GM12873 (cell line): ENCODE measurements at regions not wholly inside any gene's neighbourhood (a gene's known extent, or its start where the extent isn't known, plus 50 kb on each side); places are given as distances from the start of the nearest gene placed in this dataset.

Source experiments
- CTCF ChIP-seq: IDR thresholded peaks from 2 replicates; pipeline ENCODE4 v1.5.1; 2012; ENCODE audit warnings: low read depth, mild to moderate bottlenecking, moderate library complexity, low read length, control low read depth; ENCODE audit not compliant: insufficient read depth; ENCODE audit errors: missing control alignments

GRCh38 chr20:57869951-57870315 lies 160.1 kb upstream of the PMEPA1 start:
- no peak for TF ChIP-seq CTCF

GRCh38 chr20:57869291-57869950 lies 159.6 kb upstream of the PMEPA1 start:
- no peak for TF ChIP-seq CTCF

- no peak for TF ChIP-seq CTCF
These were observed 158.5 kb upstream of the PMEPA1 start for GRCh38 chr20:57868310-57868709.

- no peak for TF ChIP-seq CTCF
These were observed 158.0 kb upstream of the PMEPA1 start for GRCh38 chr20:57867807-57868206.

GRCh38 chr20:57867181-57867803 lies 157.5 kb upstream of the PMEPA1 start:
- TF ChIP-seq CTCF = no peak

GRCh38 chr20:57866250-57867106 lies 156.7 kb upstream of the PMEPA1 start:
- TF ChIP-seq CTCF = no peak

GRCh38 chr20:57865266-57865665 lies 155.5 kb upstream of the PMEPA1 start:
- TF ChIP-seq CTCF = no peak
